Lower leg skin (tissue), 3 donors: ENCODE measurements at regions not wholly inside any gene's neighbourhood (a gene's known extent, or its start where the extent isn't known, plus 50 kb on each side); places are given as distances from the start of the nearest gene placed in this dataset.

Source experiments
- POLR2A ChIP-seq, 2 donors: fragments of 450-650 bp; IDR thresholded peaks; one replicate each; pipeline ENCODE4 v1.6.1; 2016 to 2017; ENCODE audit warnings: antibody characterized with exemption in 2 of 2, mild to moderate bottlenecking in 1 of 2, moderate library complexity in 1 of 2
- TF ChIP-seq, protein P1 (sequence below), 3 donors: fragments of 450-650 bp; IDR thresholded peaks; one replicate each; pipeline ENCODE4 v1.5.1; 2016; ENCODE audit warnings: antibody characterized with exemption in 3 of 3, mild to moderate bottlenecking in 3 of 3, moderate library complexity in 2 of 3

DNA sequence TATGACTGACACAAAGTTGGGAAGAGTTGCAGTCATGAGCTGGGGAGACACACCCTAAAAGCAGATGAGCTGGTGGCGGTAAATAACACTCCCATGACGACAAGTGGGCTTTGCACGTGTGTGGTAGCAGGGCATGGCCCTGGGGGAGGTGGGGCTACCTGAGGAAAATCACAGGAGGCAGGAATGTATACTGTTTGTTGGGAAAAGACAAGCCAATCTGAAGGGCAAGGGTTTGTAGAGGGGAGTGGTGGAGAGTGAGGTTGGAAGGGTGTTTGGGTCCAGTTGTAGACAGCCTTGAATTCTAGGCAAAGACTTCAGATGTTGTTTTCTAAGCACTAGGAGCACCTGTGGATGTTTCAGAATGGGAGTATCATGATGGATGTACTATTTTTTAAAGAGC, 151.6 kb downstream of the TM9SF2 start:
- TF ChIP-seq, protein P1, sequence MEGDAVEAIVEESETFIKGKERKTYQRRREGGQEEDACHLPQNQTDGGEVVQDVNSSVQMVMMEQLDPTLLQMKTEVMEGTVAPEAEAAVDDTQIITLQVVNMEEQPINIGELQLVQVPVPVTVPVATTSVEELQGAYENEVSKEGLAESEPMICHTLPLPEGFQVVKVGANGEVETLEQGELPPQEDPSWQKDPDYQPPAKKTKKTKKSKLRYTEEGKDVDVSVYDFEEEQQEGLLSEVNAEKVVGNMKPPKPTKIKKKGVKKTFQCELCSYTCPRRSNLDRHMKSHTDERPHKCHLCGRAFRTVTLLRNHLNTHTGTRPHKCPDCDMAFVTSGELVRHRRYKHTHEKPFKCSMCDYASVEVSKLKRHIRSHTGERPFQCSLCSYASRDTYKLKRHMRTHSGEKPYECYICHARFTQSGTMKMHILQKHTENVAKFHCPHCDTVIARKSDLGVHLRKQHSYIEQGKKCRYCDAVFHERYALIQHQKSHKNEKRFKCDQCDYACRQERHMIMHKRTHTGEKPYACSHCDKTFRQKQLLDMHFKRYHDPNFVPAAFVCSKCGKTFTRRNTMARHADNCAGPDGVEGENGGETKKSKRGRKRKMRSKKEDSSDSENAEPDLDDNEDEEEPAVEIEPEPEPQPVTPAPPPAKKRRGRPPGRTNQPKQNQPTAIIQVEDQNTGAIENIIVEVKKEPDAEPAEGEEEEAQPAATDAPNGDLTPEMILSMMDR (IDR thresholded peaks at IDR 0.05): no peak
- TF ChIP-seq POLR2A (IDR thresholded peaks at IDR 0.05): no peak
